Anterior cingulate cortex (tissue), 58 donors: ENCODE measurements at regions not wholly inside any gene's neighbourhood (a gene's known extent, or its start where the extent isn't known, plus 50 kb on each side); places are given as distances from the start of the nearest gene placed in this dataset.
"Not testable (repeated sequence)": the region's sequence is repeated elsewhere in the genome, so short reads cannot be mapped to it uniquely, and the experiment has no call there.

Source experiments
- DNase-seq, 58 donors: peaks; one replicate each; lab custom pipeline; 2025; lab: John Stamatoyannopoulos, UW

GRCh38 chr22:48927591-48927990, 900.1 kb downstream of the BRD1 start:
- DNase-seq, result no peak

DNA sequence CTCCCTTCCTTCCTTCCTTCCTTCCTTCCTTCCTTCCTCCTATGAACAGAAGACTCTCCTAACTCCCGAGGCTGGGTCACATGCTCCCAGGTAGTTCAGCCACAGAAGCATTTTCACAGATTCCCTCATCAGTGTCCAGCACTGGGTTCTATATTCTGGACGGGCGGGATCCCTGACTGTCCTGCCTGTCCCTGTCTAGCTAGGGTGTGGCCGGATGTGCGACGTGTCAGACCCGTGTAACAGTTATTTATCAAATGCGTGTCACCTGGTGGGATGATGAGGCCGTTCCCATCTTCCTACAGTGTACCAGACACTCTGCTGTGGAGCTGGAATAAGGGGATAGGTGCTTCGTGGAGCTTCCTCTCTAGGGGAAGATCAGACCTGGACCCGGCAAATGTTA, 901.0 kb downstream of the BRD1 start:
- no peak for DNase-seq

DNA sequence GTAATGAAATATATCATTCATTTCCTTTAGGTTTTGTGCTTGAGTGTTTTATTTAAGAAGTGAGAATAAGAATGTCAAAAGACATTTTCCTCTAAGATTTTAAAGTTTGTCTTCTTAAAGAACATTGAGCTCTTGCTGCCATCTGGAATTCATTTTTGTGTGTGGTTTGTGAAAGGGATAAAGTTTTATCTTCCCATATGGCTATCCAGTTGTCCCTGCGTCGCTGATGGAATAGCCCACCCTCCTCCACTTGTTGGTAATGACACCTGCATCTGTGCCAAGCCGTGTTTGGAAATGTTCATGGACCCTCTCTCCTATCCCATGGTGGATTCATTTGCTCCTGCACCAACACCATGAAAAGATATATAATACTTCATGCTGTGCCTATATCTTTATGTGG, 901.5 kb downstream of the BRD1 start:
- no peak for DNase-seq

- DNase-seq, result no peak
Observed at GRCh38 chr22:48925450-48925849, 902.2 kb downstream of the BRD1 start.

GRCh38 chr22:48923996-48924395, 903.7 kb downstream of the BRD1 start:
- DNase-seq, result no peak

DNA sequence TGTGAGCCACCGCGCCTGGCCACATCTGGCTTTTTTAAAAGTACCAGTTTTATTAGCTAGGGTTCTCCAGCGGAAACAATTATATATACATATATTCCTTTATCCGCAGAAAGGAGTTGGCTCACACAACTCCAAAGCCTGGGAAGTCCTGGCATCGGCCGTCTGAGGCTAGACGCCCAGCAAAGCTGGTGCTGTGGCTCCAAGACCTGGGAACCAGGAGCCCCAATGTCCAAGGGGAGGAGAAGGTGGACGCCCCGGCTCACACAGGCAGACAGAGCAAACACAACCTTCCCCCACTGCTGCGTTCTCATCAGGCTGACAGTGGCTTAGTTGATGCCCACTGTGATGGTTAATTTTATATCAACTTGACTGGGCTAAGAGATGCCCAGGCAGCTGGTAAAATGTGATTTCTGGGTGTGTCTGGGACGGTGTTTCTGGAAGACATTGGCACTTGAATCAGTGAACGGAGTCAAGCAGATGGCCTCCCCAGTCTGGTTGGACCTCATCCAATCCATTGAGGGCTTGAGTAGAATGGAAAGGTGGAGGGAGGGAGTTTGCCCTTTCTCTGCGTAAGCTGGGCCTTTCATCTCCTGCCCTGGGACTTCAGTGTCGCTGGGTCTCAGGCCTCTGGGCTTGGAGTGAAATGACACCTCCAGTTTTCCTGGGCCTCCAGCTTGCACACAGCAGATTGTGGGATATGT, 904.4 kb downstream of the BRD1 start:
- no peak for DNase-seq

GRCh38 chr22:48921411-48921903, 906.2 kb downstream of the BRD1 start:
- DNase-seq, result peak in 39 of 58 donors; percentile 20 to 90 (median 71)

GRCh38 chr22:48920776-48921241, 906.9 kb downstream of the BRD1 start:
- DNase-seq, result peak in 20 of 58 donors; percentile 20 to 82 (median 56)

DNA sequence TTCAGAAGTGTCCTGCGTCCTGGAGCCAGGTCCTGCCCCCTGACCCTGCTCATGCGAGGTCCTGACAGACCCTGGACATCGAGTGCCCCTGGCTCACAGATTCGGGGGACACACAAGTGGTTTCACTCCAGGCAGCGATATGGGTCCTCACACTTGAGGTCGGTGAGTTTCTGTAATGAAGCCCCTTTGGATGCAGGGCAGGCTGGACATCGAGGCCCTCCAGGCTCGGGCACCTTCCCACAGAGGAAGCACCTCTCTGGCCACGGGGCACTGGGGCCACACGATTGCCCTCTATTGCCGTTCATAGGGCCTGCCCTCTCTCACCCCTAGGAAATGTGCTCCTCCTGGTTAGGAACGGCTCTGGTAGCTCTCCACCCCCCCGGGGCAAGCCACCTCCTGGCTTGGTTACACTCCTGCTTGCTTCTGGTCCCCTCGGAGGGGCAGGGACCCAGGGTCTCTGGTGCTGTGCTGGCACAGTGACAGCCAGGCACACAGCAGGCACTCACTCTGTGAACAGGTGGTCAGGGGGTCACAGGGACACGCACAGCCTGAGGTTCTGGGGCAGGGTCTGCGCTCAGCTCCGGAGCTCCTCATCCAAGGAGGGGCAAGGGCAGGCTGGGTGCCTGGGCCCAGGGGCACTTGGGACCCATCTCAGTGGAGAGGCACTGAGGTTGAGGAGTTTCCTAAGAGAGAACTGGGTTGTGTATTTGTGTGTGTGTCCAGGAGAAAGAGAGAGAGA, 907.7 kb downstream of the BRD1 start:
- no peak for DNase-seq

- peak in 11 of 58 donors; percentile 15 to 68 (median 43) for DNase-seq
Observed at GRCh38 chr22:48919187-48919590, 908.5 kb downstream of the BRD1 start.

DNA sequence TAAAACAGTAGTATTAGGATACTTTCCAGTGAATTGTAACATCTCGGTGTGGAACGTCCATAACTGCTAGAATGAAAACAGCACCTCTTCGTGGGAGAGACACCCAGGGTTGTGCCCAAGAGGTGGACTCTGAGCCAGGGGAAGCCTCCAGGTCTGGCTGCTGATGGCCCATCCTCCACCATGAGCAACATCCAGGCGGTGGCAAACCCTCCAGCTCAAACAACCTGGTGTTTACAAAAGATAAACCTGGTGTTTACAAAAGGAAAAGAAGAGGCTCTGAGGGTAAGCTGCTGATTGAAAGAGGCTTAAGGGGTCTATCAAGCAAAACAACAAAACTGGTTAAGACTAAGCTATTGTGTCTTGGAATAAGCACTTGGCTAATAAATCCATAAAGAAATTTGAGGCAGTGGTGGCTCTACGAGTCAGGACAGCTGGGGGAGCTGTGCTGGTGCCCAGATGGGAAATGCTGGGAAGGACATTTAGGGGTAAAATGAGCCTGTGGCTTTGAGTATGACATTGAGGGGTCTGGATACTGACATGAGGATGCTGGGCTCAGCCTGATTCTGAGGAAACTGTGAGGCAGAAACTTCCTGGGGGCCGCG, 909.0 kb downstream of the BRD1 start:
- DNase-seq, result no peak

DNA sequence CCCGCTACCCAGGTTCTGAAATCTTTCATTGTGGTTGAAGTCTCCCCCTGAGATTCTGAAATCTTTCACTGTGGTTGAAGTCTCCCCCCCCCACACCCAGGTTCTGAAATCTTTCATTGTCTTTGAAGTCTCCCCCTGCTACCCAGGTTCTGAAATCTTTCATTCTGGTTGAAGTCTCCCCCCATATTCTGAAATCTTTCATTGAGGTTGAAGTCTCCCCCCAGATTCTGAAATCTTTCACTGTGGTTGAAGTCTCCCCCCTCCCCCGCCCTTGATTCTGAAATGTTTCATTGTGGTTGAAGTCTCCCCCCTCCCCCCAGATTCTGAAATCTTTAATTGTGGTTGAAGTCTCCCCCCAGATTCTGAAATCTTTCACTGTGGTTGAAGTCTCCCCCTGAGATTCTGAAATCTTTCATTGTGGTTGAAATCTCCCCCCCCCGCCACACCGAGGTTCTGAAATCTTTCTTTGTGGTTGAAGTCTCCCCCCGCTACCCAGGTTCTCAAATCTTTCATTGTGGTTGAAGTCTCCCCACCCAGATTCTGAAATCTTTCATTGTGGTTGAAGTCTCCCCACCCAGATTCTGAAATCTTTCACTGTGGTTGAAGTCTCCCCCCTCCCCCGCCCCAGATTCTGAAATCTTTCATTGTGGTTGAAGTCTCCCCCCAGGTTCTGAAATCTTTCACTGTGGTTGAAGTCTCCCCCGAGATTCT, 915.2 kb downstream of the BRD1 start:
- DNase-seq, result not testable (repeated sequence)

GRCh38 chr22:48911647-48912046, 916.0 kb downstream of the BRD1 start:
- not testable (repeated sequence) for DNase-seq

- DNase-seq, result not testable (repeated sequence)
Observed at GRCh38 chr22:48911067-48911466, 916.6 kb downstream of the BRD1 start.

DNA sequence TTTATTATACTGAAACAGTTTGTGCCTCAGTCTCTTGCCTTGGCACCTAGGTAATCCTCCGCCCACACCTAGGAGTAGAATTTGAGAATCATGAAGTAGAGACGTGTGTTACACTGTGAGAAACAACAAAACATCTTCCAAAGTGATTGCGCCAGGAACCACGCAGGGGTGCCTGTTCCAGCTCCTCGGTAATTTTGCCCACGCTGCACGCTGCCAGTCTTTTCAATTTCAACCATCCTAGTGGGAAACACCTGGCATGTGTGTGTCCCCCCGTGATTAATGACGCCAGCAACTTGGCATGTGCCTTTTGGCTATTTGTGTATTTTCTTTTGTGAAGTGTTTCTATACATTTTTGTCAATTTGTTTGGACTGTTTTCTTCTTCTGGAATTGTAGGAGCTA, 919.1 kb downstream of the BRD1 start:
- no peak for DNase-seq

DNA sequence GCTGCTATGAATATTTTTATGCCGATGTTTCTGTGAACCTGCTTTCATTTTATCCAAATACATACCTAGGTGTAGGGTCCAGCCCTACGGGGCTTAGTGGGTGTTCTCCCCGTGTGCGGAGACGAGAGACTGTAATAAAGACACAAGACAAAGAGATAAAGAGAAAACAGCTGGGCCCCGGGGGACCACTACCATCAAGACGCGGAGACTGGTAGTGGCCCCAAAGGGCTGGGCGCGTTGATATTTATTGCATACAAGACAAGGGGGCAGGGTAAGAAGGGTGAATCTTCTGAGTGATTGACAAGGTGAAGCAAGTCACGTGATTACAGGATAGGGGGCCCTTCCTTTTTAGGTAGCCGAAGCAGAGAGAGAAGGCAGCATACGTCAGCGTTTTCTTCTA, 920.1 kb downstream of the BRD1 start:
- no peak for DNase-seq

GRCh38 chr22:48906216-48906835, 921.3 kb downstream of the BRD1 start:
- no peak for DNase-seq

DNA sequence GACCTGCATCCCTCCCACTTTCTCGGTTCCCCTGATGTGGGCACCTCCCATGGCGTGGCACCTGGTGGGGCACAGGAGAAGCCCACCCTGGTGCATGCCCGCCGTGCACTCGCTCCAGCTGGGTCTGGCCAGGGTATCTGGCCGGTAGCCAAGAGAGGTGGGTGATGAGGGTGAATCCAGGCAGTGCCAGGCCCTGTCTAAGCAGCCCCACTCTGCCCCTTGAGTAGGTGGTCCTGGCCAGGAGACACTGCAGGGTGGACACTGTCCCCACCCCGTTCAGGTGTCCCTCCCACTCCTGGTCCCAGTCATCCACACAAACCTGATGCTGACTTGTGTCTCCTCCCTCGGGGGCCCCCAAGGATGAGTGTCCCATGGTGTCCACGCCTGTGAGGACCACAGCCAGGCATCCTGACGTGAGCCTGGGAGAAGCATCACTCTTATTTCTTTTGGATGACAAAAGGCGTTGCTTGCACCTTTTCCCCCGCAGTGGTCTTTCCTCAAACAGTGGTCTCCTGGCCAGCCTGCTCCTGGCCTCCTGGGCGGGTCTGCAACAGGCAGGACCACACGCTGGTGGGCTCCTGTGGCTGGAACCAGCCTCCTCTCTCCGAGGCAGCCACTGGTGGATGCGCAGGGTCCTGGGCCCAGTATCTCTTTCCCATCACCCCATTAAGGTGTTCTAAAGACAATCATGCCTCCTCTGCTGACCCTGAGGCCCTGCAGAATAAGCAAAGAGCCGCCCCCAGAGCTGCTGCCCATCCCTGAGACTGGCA, 922.3 kb downstream of the BRD1 start:
- DNase-seq, result no peak

DNA sequence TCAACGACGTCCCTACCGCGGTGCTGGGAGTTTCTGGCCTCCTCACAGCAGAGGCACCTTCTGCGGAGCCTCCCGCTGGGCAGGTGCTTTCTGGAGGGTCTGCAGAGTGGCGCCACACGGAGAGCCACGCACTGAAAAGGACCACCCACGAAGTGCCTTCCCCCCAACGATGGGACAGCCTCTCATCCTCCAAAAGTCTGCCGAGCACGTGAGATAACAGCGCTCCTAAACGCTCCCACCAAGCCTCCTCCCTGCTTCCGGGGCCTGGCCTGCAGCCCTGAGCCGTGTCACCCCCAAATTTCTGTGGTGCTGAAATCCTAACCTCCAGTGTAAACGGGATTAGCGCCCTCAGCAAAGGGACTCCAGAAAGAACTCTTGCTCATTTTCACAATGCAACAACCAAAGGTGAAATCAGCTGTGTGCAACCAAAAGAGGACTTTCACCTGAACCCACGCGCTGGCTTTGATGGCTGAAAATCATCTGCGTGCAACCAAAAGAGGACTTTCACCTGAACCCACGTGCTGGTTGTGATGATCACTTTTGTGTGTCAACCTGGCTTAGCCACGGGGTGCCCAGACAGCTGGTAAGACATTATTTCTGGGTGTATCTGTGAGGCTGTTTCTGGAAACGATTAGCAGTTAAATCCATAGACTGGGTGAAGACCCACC, 924.6 kb downstream of the BRD1 start:
- DNase-seq, result no peak
